ENCODE measurements at regions not wholly inside any gene's neighbourhood (a gene's known extent, or its start where the extent isn't known, plus 50 kb on each side); places are given as distances from the start of the nearest gene placed in this dataset.
A peak's percentile ranks its signal among the peaks of the same experiment; 100 is the strongest.

GRCh38 chr15:31195871-31196270, 94.3 kb upstream of the TRPM1 start (continued):
- TF ChIP-seq PREB (CRISPR knock-in tag; IDR thresholded peaks at IDR 0.05; ENCODE audit: borderline replicate concordance) (no peak), SOX15 (CRISPR knock-in tag; IDR thresholded peaks at IDR 0.05) (no peak), GTF2I (CRISPR knock-in tag; conservative IDR thresholded peaks at IDR 0.05) (no peak), NR1H2 (CRISPR knock-in tag; IDR thresholded peaks at IDR 0.05) (no peak), CREB1 (CRISPR knock-in tag; IDR thresholded peaks at IDR 0.05) (no peak)
- TF ChIP-seq, protein P1, sequence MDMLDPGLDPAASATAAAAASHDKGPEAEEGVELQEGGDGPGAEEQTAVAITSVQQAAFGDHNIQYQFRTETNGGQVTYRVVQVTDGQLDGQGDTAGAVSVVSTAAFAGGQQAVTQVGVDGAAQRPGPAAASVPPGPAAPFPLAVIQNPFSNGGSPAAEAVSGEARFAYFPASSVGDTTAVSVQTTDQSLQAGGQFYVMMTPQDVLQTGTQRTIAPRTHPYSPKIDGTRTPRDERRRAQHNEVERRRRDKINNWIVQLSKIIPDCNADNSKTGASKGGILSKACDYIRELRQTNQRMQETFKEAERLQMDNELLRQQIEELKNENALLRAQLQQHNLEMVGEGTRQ (CRISPR knock-in tag; IDR thresholded peaks at IDR 0.05) = no peak

DNA sequence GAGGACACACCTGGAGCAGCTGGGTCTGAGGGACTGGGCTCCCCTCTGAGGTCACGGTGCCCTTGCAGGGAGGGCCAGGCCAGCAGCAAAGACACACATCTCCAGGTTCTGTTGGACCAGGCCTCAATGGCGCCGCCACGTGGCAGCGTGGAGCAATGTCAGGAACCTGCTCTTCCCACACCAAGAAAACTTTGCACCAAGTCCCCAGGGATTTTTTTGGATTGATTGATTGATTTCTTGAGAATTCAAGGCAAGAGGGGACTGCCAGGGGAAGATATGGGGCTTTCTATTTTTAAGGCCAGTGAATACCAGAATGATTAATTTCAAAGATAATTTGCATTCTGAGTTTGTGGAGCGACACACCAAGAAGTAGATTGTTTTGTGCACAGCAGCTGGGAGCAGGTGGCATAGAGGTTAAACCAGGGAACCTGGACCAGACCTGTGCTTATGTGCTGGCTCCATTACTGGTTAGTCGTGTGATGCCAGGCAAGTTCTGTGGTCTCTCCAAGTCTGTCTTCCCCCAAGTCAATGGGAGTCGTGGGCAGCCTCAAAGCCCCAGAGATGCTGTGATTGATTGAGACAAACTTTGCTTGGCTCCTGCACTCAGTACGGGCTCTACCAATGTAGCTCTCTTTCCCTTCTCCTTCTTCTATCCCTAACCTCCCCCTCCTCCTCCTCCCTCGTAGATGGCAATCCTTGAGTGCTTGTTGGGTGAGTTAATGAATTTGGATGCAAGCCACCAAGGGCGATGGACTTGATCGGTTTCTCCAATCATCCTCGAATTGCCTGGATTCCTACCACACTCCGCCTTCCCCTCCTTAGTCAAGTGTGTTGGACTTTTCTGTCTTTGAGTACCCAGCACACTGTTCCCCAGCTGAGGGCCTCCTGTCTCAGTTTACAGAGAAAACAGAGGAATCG, 96.2 kb upstream of the TRPM1 start:
- ChIA-PET CTCF (interaction anchor here (0.6 to 1.7 kb wide), 12 partner anchors 42 to 275 kb away, joined by 3 to 7 read pairs (median 4); partner anchors contain the start of gene KLF13), POLR2A (no interaction called here)
- Mint-ChIP-seq H3K36me3 (no peaks in the 10 kb centered on the region; the same call in 1 of the 2 replicates), H3K4me3 (no peak overlapping the region), H3K4me1 (peaks cover 14% of the 10 kb centered on the region), H3K27ac (no peak overlapping the region), H3K27me3 (ENCODE audit: low read depth) (no peaks in the 10 kb centered on the region; the same call in 1 of the 2 replicates), H3K9me3 (peaks cover 10% of the 10 kb centered on the region)
- no peak for TF ChIP-seq TCF7 (CRISPR knock-in tag; IDR thresholded peaks at IDR 0.05; ENCODE audit: low read depth)
- no peak for TF ChIP-seq ATF2 (CRISPR knock-in tag; IDR thresholded peaks at IDR 0.05; ENCODE audit: borderline replicate concordance, low read depth)
- TF ChIP-seq ESRRA (CRISPR knock-in tag; IDR thresholded peaks at IDR 0.05; ENCODE audit: borderline replicate concordance) = peak; percentile 77; the same call in 1 of the 2 replicates
- no peak for TF ChIP-seq ELF4 (CRISPR knock-in tag; IDR thresholded peaks at IDR 0.05; ENCODE audit: low read depth)
- TF ChIP-seq ZNF121 (CRISPR knock-in tag; IDR thresholded peaks at IDR 0.05) = peak; percentile 96
- TF ChIP-seq, protein P2, sequence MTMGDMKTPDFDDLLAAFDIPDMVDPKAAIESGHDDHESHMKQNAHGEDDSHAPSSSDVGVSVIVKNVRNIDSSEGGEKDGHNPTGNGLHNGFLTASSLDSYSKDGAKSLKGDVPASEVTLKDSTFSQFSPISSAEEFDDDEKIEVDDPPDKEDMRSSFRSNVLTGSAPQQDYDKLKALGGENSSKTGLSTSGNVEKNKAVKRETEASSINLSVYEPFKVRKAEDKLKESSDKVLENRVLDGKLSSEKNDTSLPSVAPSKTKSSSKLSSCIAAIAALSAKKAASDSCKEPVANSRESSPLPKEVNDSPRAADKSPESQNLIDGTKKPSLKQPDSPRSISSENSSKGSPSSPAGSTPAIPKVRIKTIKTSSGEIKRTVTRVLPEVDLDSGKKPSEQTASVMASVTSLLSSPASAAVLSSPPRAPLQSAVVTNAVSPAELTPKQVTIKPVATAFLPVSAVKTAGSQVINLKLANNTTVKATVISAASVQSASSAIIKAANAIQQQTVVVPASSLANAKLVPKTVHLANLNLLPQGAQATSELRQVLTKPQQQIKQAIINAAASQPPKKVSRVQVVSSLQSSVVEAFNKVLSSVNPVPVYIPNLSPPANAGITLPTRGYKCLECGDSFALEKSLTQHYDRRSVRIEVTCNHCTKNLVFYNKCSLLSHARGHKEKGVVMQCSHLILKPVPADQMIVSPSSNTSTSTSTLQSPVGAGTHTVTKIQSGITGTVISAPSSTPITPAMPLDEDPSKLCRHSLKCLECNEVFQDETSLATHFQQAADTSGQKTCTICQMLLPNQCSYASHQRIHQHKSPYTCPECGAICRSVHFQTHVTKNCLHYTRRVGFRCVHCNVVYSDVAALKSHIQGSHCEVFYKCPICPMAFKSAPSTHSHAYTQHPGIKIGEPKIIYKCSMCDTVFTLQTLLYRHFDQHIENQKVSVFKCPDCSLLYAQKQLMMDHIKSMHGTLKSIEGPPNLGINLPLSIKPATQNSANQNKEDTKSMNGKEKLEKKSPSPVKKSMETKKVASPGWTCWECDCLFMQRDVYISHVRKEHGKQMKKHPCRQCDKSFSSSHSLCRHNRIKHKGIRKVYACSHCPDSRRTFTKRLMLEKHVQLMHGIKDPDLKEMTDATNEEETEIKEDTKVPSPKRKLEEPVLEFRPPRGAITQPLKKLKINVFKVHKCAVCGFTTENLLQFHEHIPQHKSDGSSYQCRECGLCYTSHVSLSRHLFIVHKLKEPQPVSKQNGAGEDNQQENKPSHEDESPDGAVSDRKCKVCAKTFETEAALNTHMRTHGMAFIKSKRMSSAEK (CRISPR knock-in tag; IDR thresholded peaks at IDR 0.05; ENCODE audit: borderline replicate concordance) = no peak
- TF ChIP-seq, protein P1 (CRISPR knock-in tag; IDR thresholded peaks at IDR 0.05) = no peak; the same call in 1 of the 2 replicates
- TF ChIP-seq NR1H2 (CRISPR knock-in tag; IDR thresholded peaks at IDR 0.05) = no peak
- no peak for TF ChIP-seq FOXP1 (CRISPR knock-in tag; IDR thresholded peaks at IDR 0.05; ENCODE audit: borderline replicate concordance)
- no peak for TF ChIP-seq TEAD4 (CRISPR knock-in tag; IDR thresholded peaks at IDR 0.05)
- no peak for TF ChIP-seq GTF2I (CRISPR knock-in tag; conservative IDR thresholded peaks at IDR 0.05)
- no peak for TF ChIP-seq RORB (CRISPR knock-in tag; IDR thresholded peaks at IDR 0.05)
- no peak for TF ChIP-seq ZNF317 (CRISPR knock-in tag; IDR thresholded peaks at IDR 0.05; ENCODE audit: borderline replicate concordance, low read depth)
- peak; percentile 90 for TF ChIP-seq CTCF (IDR thresholded peaks at IDR 0.05)
- DNase-seq (ENCODE audit: low spot score) (peak; percentile 80), ATAC-seq (peak; percentile 86)

Data from WTC11 (cell line).